Keratinocyte (primary cell): ENCODE measurements at regions not wholly inside any gene's neighbourhood (a gene's known extent, or its start where the extent isn't known, plus 50 kb on each side); places are given as distances from the start of the nearest gene placed in this dataset.

Source experiments
- CTCF ChIP-seq, 3 experiments: IDR thresholded peaks in 1 of 3; conservative IDR thresholded peaks in 1 of 3; optimal IDR thresholded peaks in 1 of 3; 2 replicates in 2 of 3; 3 replicates in 1 of 3; pipeline versions ENCODE3 to v1.5.1; 2011; ENCODE audit warnings: low read length in 3 of 3, mild to moderate bottlenecking in 3 of 3, moderate library complexity in 2 of 3, control low read depth in 1 of 3, inconsistent platforms in 1 of 3; ENCODE audit not compliant: insufficient read depth in 2 of 3; ENCODE audit errors: extremely low read depth in 1 of 3
- EZH2 ChIP-seq: IDR thresholded peaks from one replicate; pipeline ENCODE4 v1.6.1; 2012; ENCODE audit warnings: inconsistent platforms, mild to moderate bottlenecking, low read length, moderate library complexity

GRCh38 chr9:86585422-86586143, 231.4 kb upstream of the TUT7 start:
- TF ChIP-seq CTCF (optimal IDR thresholded peaks at IDR 0.05 in 1 of 3, IDR thresholded peaks at IDR 0.05 in 1 of 3, conservative IDR thresholded peaks at IDR 0.05 in 1 of 3; ENCODE audit: extremely low read depth in 1 of 3, insufficient read depth in 2 of 3, low read length in 3 of 3) (no peak), EZH2 (no peak)
